ENCODE measurements at regions not wholly inside any gene's neighbourhood (a gene's known extent, or its start where the extent isn't known, plus 50 kb on each side); places are given as distances from the start of the nearest gene placed in this dataset.
"Not testable (repeated sequence)": the region's sequence is repeated elsewhere in the genome, so short reads cannot be mapped to it uniquely, and the experiment has no call there.

GRCh38 chr4:125651707-125652357 is 337.1 kb downstream of the FAT4 start:
- intact Hi-C loops (cut with DNase I, micrococcal nuclease); DNase-seq; ATAC-seq: not testable (repeated sequence)

GRCh38 chr4:125658773-125659172 is 344.0 kb downstream of the FAT4 start:
- intact Hi-C loops (cut with DNase I, micrococcal nuclease), result no loop called here
- DNase-seq (no peak), ATAC-seq (no peak)

DNA sequence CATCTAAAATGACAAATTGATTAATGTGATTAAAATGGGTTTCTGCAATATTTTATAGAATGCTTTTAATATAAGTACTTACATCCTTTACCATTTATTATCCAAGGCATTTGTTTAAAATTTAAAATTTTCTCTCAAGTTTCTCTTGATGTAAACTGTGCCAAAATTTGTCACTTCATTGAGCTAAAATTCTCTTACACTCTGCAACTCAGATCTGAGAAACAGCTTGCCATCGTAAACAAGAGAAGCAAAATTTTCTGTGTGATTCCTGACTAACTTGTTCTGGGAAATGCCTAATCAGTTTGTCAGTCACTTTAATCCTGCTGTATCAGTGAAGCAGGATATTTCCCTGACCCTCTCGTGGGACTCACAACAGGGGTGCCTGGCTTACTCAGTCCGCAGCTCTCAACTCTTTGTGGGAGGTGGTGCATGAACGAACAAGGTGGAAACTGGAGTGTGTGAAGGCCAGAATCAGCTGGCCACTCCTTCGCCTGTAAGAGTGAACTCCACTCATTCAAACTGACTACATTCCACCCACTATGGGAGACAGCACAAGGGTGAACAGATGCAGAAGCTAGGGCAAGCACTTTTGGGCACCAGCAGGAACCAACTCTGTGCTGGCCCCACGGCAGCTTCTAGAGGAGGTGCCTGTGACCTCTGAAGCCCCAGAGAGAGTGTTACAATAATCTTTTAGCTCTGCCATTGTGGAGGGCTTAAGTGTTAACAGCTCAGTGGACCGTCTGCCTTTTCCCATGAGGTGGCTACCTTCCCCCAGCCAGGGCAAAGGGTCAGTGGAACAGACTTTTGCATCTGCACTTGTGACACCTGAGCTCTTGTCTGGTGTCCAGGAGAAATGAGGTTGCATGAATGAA is 349.4 kb downstream of the FAT4 start:
- DNase-seq, result no peak
- no peak for ATAC-seq
- intact Hi-C loops (cut with DNase I, micrococcal nuclease), result no loop called here

DNA sequence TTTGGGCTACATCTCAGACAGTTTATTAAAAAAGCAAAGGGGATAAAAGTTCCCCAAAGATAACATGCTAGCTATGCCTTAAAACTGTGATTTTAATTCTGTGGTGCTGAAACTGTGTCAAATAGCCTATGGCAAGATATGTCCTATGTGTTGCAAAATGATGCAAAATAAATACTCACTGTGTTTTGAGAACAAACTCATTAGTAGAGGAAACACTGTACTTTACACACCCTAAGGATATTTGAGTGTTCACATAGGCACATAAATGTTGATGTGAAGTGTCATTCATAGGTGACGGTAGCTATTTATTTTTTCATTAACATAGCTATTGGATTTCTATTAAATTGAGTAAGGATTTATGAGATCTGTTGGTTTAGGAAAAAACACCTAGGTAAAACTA is 351.9 kb downstream of the FAT4 start:
- intact Hi-C loops (cut with DNase I, micrococcal nuclease), result no loop called here
- ATAC-seq, result no peak

GRCh38 chr4:125676156-125676555 is 361.4 kb downstream of the FAT4 start:
- intact Hi-C loops (cut with DNase I, micrococcal nuclease), result no loop called here
- ATAC-seq, result no peak
- DNase-seq, result no peak

More for the DNA sequence above, 351.9 kb downstream of the FAT4 start:
- DNase-seq, result no peak

DNA sequence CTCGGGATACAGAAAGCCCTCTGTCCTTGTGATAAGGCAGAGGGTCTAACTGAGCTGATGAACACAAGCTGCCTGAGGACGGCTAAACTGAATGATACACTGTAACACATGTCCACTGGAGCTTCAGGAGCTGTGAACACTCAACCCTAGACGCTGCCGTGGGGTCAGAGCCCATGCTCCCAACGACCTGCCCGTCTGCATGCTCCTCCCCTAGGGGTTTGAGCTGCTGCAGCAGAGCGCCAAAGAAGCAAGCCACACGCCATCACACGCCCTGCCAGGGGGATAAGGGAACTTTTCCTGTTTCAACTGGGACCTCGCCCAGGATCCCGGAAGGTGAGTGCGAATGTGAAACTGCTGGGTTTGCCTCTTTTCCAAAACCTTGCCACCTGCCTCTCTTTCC is 361.8 kb downstream of the FAT4 start:
- no peak for DNase-seq
- ATAC-seq, result no peak
- intact Hi-C loops (cut with DNase I, micrococcal nuclease), result no loop called here

DNA sequence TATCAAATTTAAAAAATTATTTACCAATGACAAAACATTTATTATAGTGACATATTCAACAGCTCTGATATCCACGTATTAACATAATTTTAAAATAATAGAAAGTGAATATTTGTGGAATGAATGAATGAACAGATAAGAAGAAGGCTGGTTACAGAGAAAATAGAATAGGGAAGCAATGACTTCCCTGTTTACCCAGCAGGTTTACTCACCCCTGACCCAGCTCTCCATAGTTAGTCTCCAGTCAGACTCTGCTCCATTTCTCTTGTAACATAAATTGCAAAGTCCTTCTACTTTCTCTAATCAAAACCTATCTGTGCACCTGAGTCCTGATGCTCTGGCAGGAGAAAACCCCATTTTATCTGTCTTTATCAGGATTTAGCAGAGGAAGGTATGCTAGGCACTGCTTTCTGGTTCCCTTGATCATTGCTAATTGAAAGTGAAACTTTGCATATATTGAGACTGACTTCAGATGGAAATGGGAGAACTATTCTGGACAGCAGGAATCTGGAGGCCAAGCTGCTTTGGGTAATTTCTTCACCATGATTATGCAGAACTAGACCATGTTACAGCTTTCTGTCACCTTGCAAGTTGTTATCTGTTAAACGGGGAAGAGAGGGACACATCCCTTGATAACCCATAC is 363.0 kb downstream of the FAT4 start:
- intact Hi-C loops (cut with DNase I, micrococcal nuclease), result no loop called here
- no peak for ATAC-seq
- DNase-seq, result no peak

- no peak for ATAC-seq
- intact Hi-C loops (cut with DNase I, micrococcal nuclease), result no loop called here
- no peak for DNase-seq
Measured at GRCh38 chr4:125679989-125680388, 365.2 kb downstream of the FAT4 start.

DNA sequence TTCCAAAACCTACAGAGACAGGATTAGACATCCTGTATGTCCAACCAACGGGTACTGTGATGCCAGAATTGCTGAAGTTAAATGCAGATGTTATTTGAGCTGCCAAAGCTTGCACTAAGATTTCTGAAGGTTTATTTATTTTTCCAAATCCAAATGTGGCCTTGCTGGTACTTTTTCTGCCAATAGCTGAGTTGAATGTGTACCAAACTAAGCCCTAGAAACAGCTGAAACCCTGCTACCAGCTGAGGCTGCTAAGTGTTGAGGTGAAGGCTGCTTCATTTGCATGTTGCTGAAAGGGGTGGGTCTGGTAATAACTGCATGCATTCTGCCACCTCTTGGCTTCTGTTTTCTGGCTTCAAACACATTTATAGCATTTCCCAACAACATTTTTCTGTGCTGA is 366.5 kb downstream of the FAT4 start:
- DNase-seq (no peak), ATAC-seq (no peak)
- intact Hi-C loops (cut with DNase I, micrococcal nuclease), result no loop called here

DNA sequence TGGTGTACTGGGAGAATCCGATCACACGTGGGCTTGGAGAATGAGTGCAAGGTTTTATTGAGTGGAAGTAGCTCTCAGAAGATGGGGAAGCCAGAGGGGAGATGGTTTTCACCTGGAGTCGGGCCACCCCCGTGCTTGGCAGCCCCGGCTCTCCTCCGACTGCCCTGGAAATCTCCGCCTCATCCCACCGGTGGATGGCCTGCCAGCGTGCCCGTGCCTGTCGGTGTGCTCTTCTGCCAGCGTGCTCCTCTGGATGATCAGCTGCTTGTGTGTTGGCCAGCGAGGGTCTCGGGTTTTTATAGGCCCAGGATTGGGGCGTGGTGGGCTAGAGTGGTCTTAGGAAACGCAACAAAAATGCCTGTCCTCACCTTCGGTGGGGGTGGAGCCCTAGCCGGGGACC is 368.0 kb downstream of the FAT4 start:
- ATAC-seq (no peak), DNase-seq (no peak)
- intact Hi-C loops (cut with DNase I, micrococcal nuclease), result no loop called here

GRCh38 chr4:125688841-125689240 is 374.1 kb downstream of the FAT4 start:
- ATAC-seq (no peak), DNase-seq (no peak)
- intact Hi-C loops (cut with DNase I, micrococcal nuclease), result no loop called here

DNA sequence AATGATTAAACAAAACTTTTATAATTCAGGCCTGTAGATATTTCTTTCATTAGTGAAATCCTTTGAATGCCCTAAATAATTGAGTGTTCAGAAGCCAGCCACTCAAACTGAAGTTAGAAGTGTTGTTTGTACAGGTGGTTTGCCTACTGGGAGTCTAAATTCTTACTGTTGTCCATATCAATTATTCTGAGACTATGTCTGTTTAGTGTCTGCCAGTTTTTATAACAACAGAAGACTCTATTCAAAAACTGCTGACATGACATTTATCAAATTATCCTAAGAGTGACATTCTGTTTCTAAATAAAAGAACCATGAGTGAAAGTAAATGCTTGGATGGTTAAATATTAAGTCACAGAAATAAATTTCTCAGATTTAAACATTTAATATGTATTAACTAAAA is 375.1 kb downstream of the FAT4 start:
- ATAC-seq (no peak), DNase-seq (no peak)
- intact Hi-C loops (cut with DNase I, micrococcal nuclease), result no loop called here

- ATAC-seq (no peak), DNase-seq (no peak)
- intact Hi-C loops (cut with DNase I, micrococcal nuclease), result no loop called here
Measured at GRCh38 chr4:125693228-125693627, 378.5 kb downstream of the FAT4 start.

GRCh38 chr4:125702406-125702805 is 387.7 kb downstream of the FAT4 start:
- intact Hi-C loops (cut with DNase I, micrococcal nuclease), result no loop called here
- no peak for DNase-seq
- ATAC-seq, result no peak

GRCh38 chr4:125703443-125703842 is 388.7 kb downstream of the FAT4 start:
- no peak for DNase-seq
- ATAC-seq, result no peak
- intact Hi-C loops (cut with DNase I, micrococcal nuclease), result no loop called here

- ATAC-seq, result no peak
- DNase-seq, result no peak
- intact Hi-C loops (cut with DNase I, micrococcal nuclease), result no loop called here
Measured at GRCh38 chr4:125704726-125705125, 390.0 kb downstream of the FAT4 start.

DNA sequence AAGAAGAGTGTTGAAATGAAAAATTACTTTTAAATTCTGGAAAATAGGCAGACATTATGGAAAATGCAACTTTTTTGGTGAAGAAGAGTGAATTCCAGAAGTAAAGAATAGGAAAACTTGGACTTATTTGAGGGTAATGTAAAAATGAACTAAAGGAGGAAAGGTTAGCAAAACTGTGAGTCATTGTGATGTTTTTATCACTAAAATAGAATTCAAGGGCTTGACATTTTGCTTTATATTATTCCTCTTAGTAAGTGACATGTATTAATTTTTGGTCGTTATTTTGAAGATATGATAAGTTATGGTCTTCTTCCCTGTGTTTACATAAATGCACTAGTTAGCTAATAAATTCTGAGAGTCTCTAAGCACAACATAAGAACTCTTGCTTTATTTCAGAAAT is 390.9 kb downstream of the FAT4 start:
- intact Hi-C loops (cut with DNase I, micrococcal nuclease), result no loop called here
- no peak for DNase-seq
- no peak for ATAC-seq

DNA sequence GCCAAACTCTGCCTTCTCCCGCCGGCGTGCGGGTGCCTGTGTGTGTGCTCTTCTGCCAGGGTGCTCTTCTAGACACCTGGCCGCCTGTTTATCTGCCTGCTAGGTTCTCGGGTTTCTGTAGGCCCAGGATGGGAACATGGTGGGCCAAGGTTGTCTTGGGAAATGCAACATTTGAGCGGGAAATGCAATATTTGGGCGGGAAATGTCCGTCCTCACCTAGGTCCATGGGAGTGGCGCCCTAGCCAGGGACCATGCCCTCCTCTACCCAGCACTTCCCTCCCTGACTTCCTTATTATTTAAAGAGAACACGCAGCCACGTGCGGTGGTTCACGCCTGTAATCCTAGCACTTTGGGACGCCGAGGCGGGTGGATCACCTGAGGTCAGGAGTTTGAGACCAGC is 392.6 kb downstream of the FAT4 start:
- no peak for DNase-seq
- intact Hi-C loops (cut with DNase I, micrococcal nuclease), result no loop called here
- no peak for ATAC-seq

GRCh38 chr4:125710766-125711165 is 396.0 kb downstream of the FAT4 start:
- intact Hi-C loops (cut with DNase I, micrococcal nuclease), result no loop called here
- no peak for ATAC-seq
- no peak for DNase-seq

DNA sequence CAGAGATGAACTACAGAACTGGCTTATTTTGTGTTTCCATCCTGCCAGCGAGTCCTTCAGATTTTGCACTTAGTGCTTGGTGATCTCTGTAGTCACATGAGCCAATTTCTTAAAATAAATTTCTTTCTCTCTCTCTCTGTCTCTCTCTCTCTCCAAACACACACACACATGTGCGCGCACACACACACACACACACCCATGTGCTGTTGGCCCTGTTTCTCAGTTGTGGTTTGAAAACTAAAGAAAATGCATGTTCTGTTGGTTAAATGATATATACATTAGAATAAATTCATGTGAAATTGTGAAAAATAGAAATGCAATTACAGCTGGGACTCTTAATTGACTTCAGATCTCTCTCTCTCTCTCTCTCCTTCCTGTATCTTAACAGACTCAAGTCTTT is 399.3 kb downstream of the FAT4 start:
- intact Hi-C loops (cut with DNase I, micrococcal nuclease), result no loop called here
- ATAC-seq (no peak), DNase-seq (no peak)
